SK-N-SH (cell line): ENCODE measurements at regions not wholly inside any gene's neighbourhood (a gene's known extent, or its start where the extent isn't known, plus 50 kb on each side); places are given as distances from the start of the nearest gene placed in this dataset.

Experiments used
- CTCF ChIA-PET: fragments of 300-600, 350-600 bp; formaldehyde crosslinking; extraction: SDS; loops from one replicate; lab custom pipeline; 2021; lab: Yijun Ruan, JAX
- POLR2A ChIA-PET: fragments of 350-600 bp; sonication (Branson Sonifier 250); formaldehyde crosslinking; extraction: SDS; loops from one replicate; lab custom pipeline; 2020; ENCODE audit warnings: antibody characterized with exemption, inconsistent platforms; lab: Yijun Ruan, JAX
- DNase-seq: peaks from one replicate; pipeline ENCODE4 v3.0.0; 2012
- H2AFZ ChIP-seq: fragments of 200-600 bp; sonication (generic); 2 replicates; pipeline ENCODE4 v1.8.1; 2016; ENCODE audit warnings: antibody characterized with exemption, mild to moderate bottlenecking, low read depth
- H3F3A ChIP-seq: fragments of 200-600 bp; sonication (generic); replicated peaks from 2 replicates; pipeline ENCODE3; 2016; ENCODE audit warnings: antibody characterized with exemption, mild to moderate bottlenecking; ENCODE audit not compliant: insufficient read depth
- H3K27ac ChIP-seq, 2 experiments: fragments of 200-500 bp in 1 of 2; fragments of 200-600 bp in 1 of 2; sonication (Bioruptor generic) in 1 of 2; sonication (generic), shearing (Covaris generic) in 1 of 2; 2 replicates each; pipeline versions ENCODE4 v1.5.1 to v1.6.1; 2014 to 2016; ENCODE audit warnings: low read depth in 2 of 2, inconsistent platforms in 1 of 2, low read length in 1 of 2, mild to moderate bottlenecking in 1 of 2, mixed read lengths in 1 of 2
- H3K27me3 ChIP-seq: fragments of 200-600 bp; sonication (generic), shearing (Covaris generic); 2 replicates; pipeline ENCODE4 v1.6.1; 2016; ENCODE audit warnings: mixed run types; ENCODE audit not compliant: insufficient read depth
- H3K36me3 ChIP-seq, 2 experiments: fragments of 200-500 bp in 1 of 2; fragments of 200-600 bp in 1 of 2; sonication (Bioruptor generic) in 1 of 2; sonication (generic) in 1 of 2; replicated peaks in 1 of 2; 2 replicates each; pipeline versions ENCODE3 to v1.5.1; 2014 to 2016; ENCODE audit warnings: low read length in 1 of 2, mild to moderate bottlenecking in 1 of 2; ENCODE audit not compliant: insufficient read depth in 2 of 2, control insufficient read depth in 1 of 2
- H3K4me1 ChIP-seq, 2 experiments: fragments of 200-500 bp in 1 of 2; fragments of 200-600 bp in 1 of 2; sonication (Bioruptor generic) in 1 of 2; sonication (generic), shearing (Covaris generic) in 1 of 2; 2 replicates each; pipeline versions ENCODE4 v1.5.1 to v1.6.1; 2014 to 2016; ENCODE audit warnings: low read depth in 1 of 2, low read length in 1 of 2, mixed run types in 1 of 2; ENCODE audit not compliant: insufficient read depth in 2 of 2, control insufficient read depth in 1 of 2
- H3K4me2 ChIP-seq: fragments of 200-600 bp; sonication (generic), shearing (Covaris generic); 2 replicates; pipeline ENCODE4 v1.6.1; 2017; ENCODE audit warnings: mixed run types
- H3K4me3 ChIP-seq, 2 experiments: fragments of 200-500 bp in 1 of 2; fragments of 200-600 bp in 1 of 2; sonication (Bioruptor generic) in 1 of 2; sonication (generic), shearing (Covaris generic) in 1 of 2; 2 replicates each; pipeline versions ENCODE4 v1.5.1 to v1.8.1; 2014 to 2016; ENCODE audit warnings: low read depth in 2 of 2, inconsistent platforms in 1 of 2, low read length in 1 of 2, mild to moderate bottlenecking in 1 of 2, mixed read lengths in 1 of 2, moderate library complexity in 1 of 2
- H3K79me2 ChIP-seq: fragments of 200-600 bp; sonication (generic); 2 replicates; pipeline ENCODE4 v1.8.1; 2017; ENCODE audit warnings: mild to moderate bottlenecking; ENCODE audit not compliant: insufficient read depth
- H3K9ac ChIP-seq: fragments of 200-600 bp; sonication (generic); 2 replicates; pipeline ENCODE4 v1.6.1; 2017; ENCODE audit warnings: mixed run types
- H3K9me2 ChIP-seq: fragments of 200-600 bp; sonication (generic); 2 replicates; pipeline ENCODE4 v1.6.1; 2017; ENCODE audit warnings: mixed run types
- H3K9me3 ChIP-seq: fragments of 200-600 bp; sonication (generic); 2 replicates; pipeline ENCODE4 v1.6.1; 2017; ENCODE audit warnings: mixed run types, mild to moderate bottlenecking, moderate library complexity
- H4K20me1 ChIP-seq: fragments of 200-600 bp; sonication (generic); 2 replicates; pipeline ENCODE4 v1.6.1; 2017; ENCODE audit warnings: mild to moderate bottlenecking, mixed run types; ENCODE audit not compliant: insufficient read depth
- CTCF ChIP-seq: fragments of 200-600 bp; sonication (generic); IDR thresholded peaks from 2 replicates; pipeline ENCODE4 v1.6.1; 2017; ENCODE audit warnings: antibody characterized with exemption, mild to moderate bottlenecking, moderate library complexity
- EZH2phosphoT487 ChIP-seq: fragments of 200-600 bp; sonication (generic); IDR thresholded peaks from 2 replicates; pipeline ENCODE4 v1.6.1; 2017; ENCODE audit warnings: low read depth, mixed run types, mild to moderate bottlenecking, antibody characterized with exemption, moderate library complexity, borderline replicate concordance
- FOXM1 ChIP-seq: IDR thresholded peaks from 2 replicates; pipeline ENCODE4 v1.4.0; 2012; ENCODE audit warnings: low read depth, mild to moderate bottlenecking
- IRF3 ChIP-seq: fragments of 150-350 bp; IDR thresholded peaks from 2 replicates; pipeline ENCODE4 v1.6.1; 2016; ENCODE audit warnings: mild to moderate bottlenecking, low read depth, low read length
- MAX ChIP-seq: IDR thresholded peaks from 2 replicates; pipeline ENCODE4 v1.4.0; 2012; ENCODE audit warnings: low read depth
- MXI1 ChIP-seq: IDR thresholded peaks from 2 replicates; pipeline ENCODE4 v1.6.1; 2012; ENCODE audit warnings: mild to moderate bottlenecking, low read depth, low read length, improper control_type of control experiment
- NRF1 ChIP-seq: IDR thresholded peaks from 2 replicates; pipeline ENCODE4 v1.6.1; 2012; ENCODE audit warnings: low read depth, mild to moderate bottlenecking, low read length
- PBX3 ChIP-seq: IDR thresholded peaks from 2 replicates; pipeline ENCODE4; 2012
- ZBTB33 ChIP-seq: IDR thresholded peaks from 2 replicates; pipeline ENCODE4 v1.4.0; 2012; ENCODE audit warnings: low read depth, borderline replicate concordance
- whole genome bisulfite sequencing: methylation state at CpG from one replicate; pipeline ENCODE4 v1.1.6; 2017; ENCODE audit warnings: low lambda C conversion rate; 5-methylcytosine and 5-hydroxymethylcytosine counted together

- Histone ChIP-seq H3K4me3 (no peak overlapping the region), H3K79me2 (no peaks in the 10 kb centered on the region), H4K20me1 (no peaks in the 10 kb centered on the region), H3K9ac (no peak overlapping the region), H3K27me3 (no peaks in the 10 kb centered on the region), H3K9me2 (no peaks in the 10 kb centered on the region), H3K4me1 (no peaks in the 10 kb centered on the region), H3K9me3 (no peaks in the 10 kb centered on the region), H3F3A (no peaks in the 10 kb centered on the region), H2AFZ (no peak overlapping the region), H3K36me3 (no peaks in the 10 kb centered on the region), H3K27ac (no peak overlapping the region), H3K4me2 (no peak overlapping the region)
- DNase-seq, result no peak
- 4% methylated on average over 15 of the region's 35 CpGs for WGBS
- POLR2A ChIA-PET, result no interaction called here
- no peak for TF ChIP-seq EZH2phosphoT487
- no peak for TF ChIP-seq ZBTB33
- TF ChIP-seq MAX, result no peak
- CTCF ChIA-PET, result no interaction called here
Observed at GRCh38 chr1:2861988-2862813, 60.7 kb upstream of the TTC34 start.

- Histone ChIP-seq H3K36me3 (no peaks in the 10 kb centered on the region), H3K9me2 (no peaks in the 10 kb centered on the region), H3K27ac (no peak overlapping the region), H3K27me3 (no peaks in the 10 kb centered on the region), H3K9ac (no peak overlapping the region), H3K79me2 (no peaks in the 10 kb centered on the region), H3K4me1 (no peaks in the 10 kb centered on the region), H2AFZ (no peak overlapping the region), H4K20me1 (no peaks in the 10 kb centered on the region), H3F3A (no peaks in the 10 kb centered on the region), H3K4me2 (no peak overlapping the region), H3K4me3 (no peak overlapping the region), H3K9me3 (no peaks in the 10 kb centered on the region)
- no peak for TF ChIP-seq FOXM1
- TF ChIP-seq NRF1, result no peak
- TF ChIP-seq EZH2phosphoT487, result no peak
- no peak for TF ChIP-seq CTCF
- TF ChIP-seq PBX3, result no peak
- TF ChIP-seq IRF3, result no peak
- no peak for TF ChIP-seq MXI1
- TF ChIP-seq ZBTB33, result no peak
- POLR2A ChIA-PET, result no interaction called here
- WGBS, result 0% methylated on average over 2 of the region's 22 CpGs
- DNase-seq, result no peak
- CTCF ChIA-PET, result no interaction called here
Observed at GRCh38 chr1:2862814-2863647, 61.5 kb upstream of the TTC34 start.
